GM13976 (cell line): ENCODE measurements at regions not wholly inside any gene's neighbourhood (a gene's known extent, or its start where the extent isn't known, plus 50 kb on each side); places are given as distances from the start of the nearest gene placed in this dataset.

Experiments
- DNase-seq: peaks from one replicate; pipeline ENCODE4 v3.0.0; 2012; ENCODE audit warnings: low spot score
- CTCF ChIP-seq: IDR thresholded peaks from 2 replicates; pipeline ENCODE4 v1.5.1; 2012; ENCODE audit warnings: borderline replicate concordance, mild to moderate bottlenecking; ENCODE audit not compliant: insufficient read depth; ENCODE audit errors: extremely low read depth, missing control alignments, control extremely low read depth
- in situ Hi-C: fragments of 300-500 bp; cut with MboI; formaldehyde crosslinking; loops from one replicate; pipeline ENCODE4 v1.12.0; 2022; ENCODE audit warnings: low sequenced_read_pairs, mixed read lengths, inconsistent platforms; ENCODE audit not compliant: unreplicated experiment

- no peak for DNase-seq
- in situ Hi-C loops = no loop called here
- TF ChIP-seq CTCF = no peak
Observed at GRCh38 chr3:102183186-102183585, 251.6 kb upstream of the ZPLD1 start.

GRCh38 chr3:102183623-102184022, 251.2 kb upstream of the ZPLD1 start:
- DNase-seq = no peak
- in situ Hi-C loops = no loop called here
- no peak for TF ChIP-seq CTCF

- TF ChIP-seq CTCF = no peak
- DNase-seq = no peak
- in situ Hi-C loops = no loop called here
Observed at GRCh38 chr3:102189541-102189940, 245.3 kb upstream of the ZPLD1 start.

- no peak for DNase-seq
- in situ Hi-C loops = no loop called here
- TF ChIP-seq CTCF = no peak
Observed at GRCh38 chr3:102189956-102190723, 244.7 kb upstream of the ZPLD1 start.

- no peak for DNase-seq
- in situ Hi-C loops = no loop called here
- no peak for TF ChIP-seq CTCF
Observed at GRCh38 chr3:102192575-102192974, 242.2 kb upstream of the ZPLD1 start.

GRCh38 chr3:102193255-102193654, 241.6 kb upstream of the ZPLD1 start:
- in situ Hi-C loops = no loop called here
- TF ChIP-seq CTCF = no peak
- no peak for DNase-seq

- in situ Hi-C loops = no loop called here
- no peak for DNase-seq
- no peak for TF ChIP-seq CTCF
Observed at GRCh38 chr3:102194001-102194400, 240.8 kb upstream of the ZPLD1 start.
